AG20443 (cell line): ENCODE measurements at regions not wholly inside any gene's neighbourhood (a gene's known extent, or its start where the extent isn't known, plus 50 kb on each side); places are given as distances from the start of the nearest gene placed in this dataset.
"Not testable (repeated sequence)": the region's sequence is repeated elsewhere in the genome, so short reads cannot be mapped to it uniquely, and the experiment has no call there.

Experiments
- DNase-seq: peaks from one replicate; pipeline ENCODE4 v3.0.0; 2012; ENCODE audit warnings: low spot score, mixed read lengths

GRCh38 chr1:30249446-30250337, 473.7 kb downstream of the MATN1 start:
- no peak for DNase-seq

- no peak for DNase-seq
Observed at GRCh38 chr1:30248774-30249173, 474.6 kb downstream of the MATN1 start.

GRCh38 chr1:30248373-30248772, 475.0 kb downstream of the MATN1 start:
- DNase-seq, result no peak

- DNase-seq, result no peak
Observed at GRCh38 chr1:30244801-30245200, 478.6 kb downstream of the MATN1 start.

- no peak for DNase-seq
Observed at GRCh38 chr1:30242722-30243457, 480.5 kb downstream of the MATN1 start.

- DNase-seq, result no peak
Observed at GRCh38 chr1:30242168-30242567, 481.2 kb downstream of the MATN1 start.

- DNase-seq, result no peak
Observed at GRCh38 chr1:30241681-30242080, 481.7 kb downstream of the MATN1 start.

- no peak for DNase-seq
Observed at GRCh38 chr1:30234091-30234490, 489.3 kb downstream of the MATN1 start.

GRCh38 chr1:30232288-30232899, 491.0 kb downstream of the MATN1 start:
- DNase-seq, result no peak

- no peak for DNase-seq
Observed at GRCh38 chr1:30229960-30230359, 493.4 kb downstream of the MATN1 start.

GRCh38 chr1:30229557-30229956, 493.8 kb downstream of the MATN1 start:
- DNase-seq, result no peak

- DNase-seq, result no peak
Observed at GRCh38 chr1:30226648-30227047, 496.7 kb downstream of the MATN1 start.

GRCh38 chr1:30225357-30225756, 498.0 kb downstream of the MATN1 start:
- DNase-seq, result no peak

- DNase-seq, result no peak
Observed at GRCh38 chr1:30219675-30220074, 503.7 kb downstream of the MATN1 start.

- DNase-seq, result no peak
Observed at GRCh38 chr1:30218438-30218837, 504.9 kb downstream of the MATN1 start.

- DNase-seq, result no peak
Observed at GRCh38 chr1:30216602-30217001, 506.8 kb downstream of the MATN1 start.

GRCh38 chr1:30213936-30214335, 509.4 kb downstream of the MATN1 start:
- no peak for DNase-seq

GRCh38 chr1:30207962-30208361, 515.4 kb downstream of the MATN1 start:
- DNase-seq, result not testable (repeated sequence)

- DNase-seq, result not testable (repeated sequence)
Observed at GRCh38 chr1:30206631-30207030, 516.8 kb downstream of the MATN1 start.

GRCh38 chr1:30204916-30205315, 518.5 kb downstream of the MATN1 start:
- not testable (repeated sequence) for DNase-seq

GRCh38 chr1:30201015-30201414, 522.4 kb downstream of the MATN1 start:
- no peak for DNase-seq

GRCh38 chr1:30200161-30200560, 523.2 kb downstream of the MATN1 start:
- DNase-seq, result no peak

- DNase-seq, result no peak
Observed at GRCh38 chr1:30199563-30199962, 523.8 kb downstream of the MATN1 start.
